GM18861 (cell line): ENCODE measurements at regions not wholly inside any gene's neighbourhood (a gene's known extent, or its start where the extent isn't known, plus 50 kb on each side); places are given as distances from the start of the nearest gene placed in this dataset.

Experiments
- ATAC-seq: cut with Tn5 transposase; IDR thresholded peaks from one replicate; pipeline ENCODE4 v1.9.1; 2021; ENCODE audit not compliant: unreplicated experiment

GRCh38 chr2:220040346-220040745 is 412.9 kb downstream of the SLC4A3 start:
- no peak for ATAC-seq

GRCh38 chr2:220041447-220041846 is 414.0 kb downstream of the SLC4A3 start:
- no peak for ATAC-seq

GRCh38 chr2:220043155-220043989 is 415.9 kb downstream of the SLC4A3 start:
- no peak for ATAC-seq

- no peak for ATAC-seq
These were observed 416.5 kb downstream of the SLC4A3 start for GRCh38 chr2:220043990-220044335.

GRCh38 chr2:220044383-220044782 is 417.0 kb downstream of the SLC4A3 start:
- no peak for ATAC-seq

- no peak for ATAC-seq
These were observed 419.1 kb downstream of the SLC4A3 start for GRCh38 chr2:220046507-220046906.

- no peak for ATAC-seq
These were observed 424.3 kb downstream of the SLC4A3 start for GRCh38 chr2:220051716-220052115.

GRCh38 chr2:220053919-220054318 is 426.5 kb downstream of the SLC4A3 start:
- ATAC-seq, result no peak

GRCh38 chr2:220057391-220057790 is 430.0 kb downstream of the SLC4A3 start:
- ATAC-seq, result no peak

GRCh38 chr2:220057916-220058315 is 430.5 kb downstream of the SLC4A3 start:
- no peak for ATAC-seq

- ATAC-seq, result no peak
These were observed 436.9 kb downstream of the SLC4A3 start for GRCh38 chr2:220064111-220065030.

GRCh38 chr2:220065581-220065980 is 438.2 kb downstream of the SLC4A3 start:
- ATAC-seq, result no peak

- ATAC-seq, result no peak
These were observed 441.4 kb downstream of the SLC4A3 start for GRCh38 chr2:220068846-220069245.

- no peak for ATAC-seq
These were observed 442.9 kb downstream of the SLC4A3 start for GRCh38 chr2:220070349-220070748.

- ATAC-seq, result no peak
These were observed 444.3 kb downstream of the SLC4A3 start for GRCh38 chr2:220071696-220072095.

GRCh38 chr2:220072669-220073220 is 445.3 kb downstream of the SLC4A3 start:
- no peak for ATAC-seq

- no peak for ATAC-seq
These were observed 448.4 kb downstream of the SLC4A3 start for GRCh38 chr2:220075835-220076234.

GRCh38 chr2:220076734-220077133 is 449.3 kb downstream of the SLC4A3 start:
- ATAC-seq, result no peak

GRCh38 chr2:220077488-220077887 is 450.1 kb downstream of the SLC4A3 start:
- no peak for ATAC-seq

GRCh38 chr2:220078439-220078838 is 451.0 kb downstream of the SLC4A3 start:
- no peak for ATAC-seq

GRCh38 chr2:220079595-220079994 is 452.2 kb downstream of the SLC4A3 start:
- no peak for ATAC-seq

GRCh38 chr2:220081171-220081570 is 453.7 kb downstream of the SLC4A3 start:
- no peak for ATAC-seq
